Ovary (tissue), 7 donors: ENCODE measurements at regions not wholly inside any gene's neighbourhood (a gene's known extent, or its start where the extent isn't known, plus 50 kb on each side); places are given as distances from the start of the nearest gene placed in this dataset.

Experiments
- DNase-seq, 5 donors: peaks; one replicate each; pipeline ENCODE4 v3.0.0-alpha.2; 2019 to 2020
- H3K27ac ChIP-seq, 2 donors: fragments of 200-600 bp; one replicate each; pipeline versions ENCODE4 v1.5.1 to v1.8.0; 2019 to 2022
- H3K27me3 ChIP-seq: fragments of 200-600 bp; one replicate; pipeline ENCODE4 v1.8.0; 2022
- H3K36me3 ChIP-seq: fragments of 200-600 bp; sonication (generic); one replicate; pipeline ENCODE4 v1.5.1; 2019
- H3K4me1 ChIP-seq: one replicate; pipeline ENCODE4 v1.8.1; 2013; ENCODE audit warnings: mild to moderate bottlenecking, moderate library complexity; ENCODE audit not compliant: insufficient read depth
- H3K4me3 ChIP-seq: fragments of 200-600 bp; sonication (generic); one replicate; pipeline ENCODE4 v1.5.1; 2017
- H3K9me3 ChIP-seq, 2 donors: fragments of 200-600 bp in 1 of 2; sonication (generic) in 1 of 2; one replicate each; pipeline versions ENCODE4 v1.5.1 to v1.8.1; 2013 to 2019; ENCODE audit warnings: mild to moderate bottlenecking in 1 of 2, moderate library complexity in 1 of 2
- EP300 ChIP-seq: sonication (generic); formaldehyde crosslinking; IDR thresholded peaks from one replicate; pipeline ENCODE4 v1.6.1; 2017; ENCODE audit warnings: antibody characterized with exemption
- POLR2A ChIP-seq: fragments of 450-650 bp; IDR thresholded peaks from one replicate; pipeline ENCODE4 v1.6.1; 2017; ENCODE audit warnings: antibody characterized with exemption, mild to moderate bottlenecking, moderate library complexity
- WGBS, 3 donors: extraction: QIAGEN DNeasy Blood & Tissue Kit in 1 of 3; methylation state at CpG; one replicate each; pipeline versions ENCODE4 v1.1.5 to v1.1.7; 2013 to 2017; 5-methylcytosine and 5-hydroxymethylcytosine counted together
- intact Hi-C, 4 donors: fragments of 100-400 bp; cut with DNase I; formaldehyde crosslinking; loops; one replicate each; pipeline versions ENCODE4 v1.11.0 to v1.15.1; 2022 to 2023
- TF ChIP-seq, protein P1 (sequence below), 3 donors: fragments of 450-650 bp in 2 of 3; fragments of 200-600 bp in 1 of 3; IDR thresholded peaks; one replicate each; pipeline versions ENCODE4 v1.5.1 to v1.8.0; 2016 to 2022; ENCODE audit warnings: antibody characterized with exemption in 3 of 3, mild to moderate bottlenecking in 1 of 3
- donor health status: DM: no; HTN: no; CAD: no; lungs with moderate emphysema.
- donor health status: DM: no; HTN: no; CAD: no.
- donor health status: Bipolar disorder and iron deficiency.
- donor health status: DM: no; HTN: no; CAD: no.
- donor health status: DM: yes; HTN: yes; CAD: no.

- no peaks in the 10 kb centered on the region for H3K27me3 ChIP-seq
- intact Hi-C loops, result no loop called here
- H3K36me3 ChIP-seq, result no peaks in the 10 kb centered on the region
- H3K4me3 ChIP-seq, result no peak overlapping the region
- H3K4me1 ChIP-seq, result no peaks in the 10 kb centered on the region
- no peaks in the 10 kb centered on the region for H3K9me3 ChIP-seq
- 68 to 93% (median 91%) methylated on average over 2 of the region's 2 CpGs for WGBS, 3 donors
- TF ChIP-seq POLR2A, result no peak
- TF ChIP-seq EP300, result no peak
- TF ChIP-seq, protein P1, sequence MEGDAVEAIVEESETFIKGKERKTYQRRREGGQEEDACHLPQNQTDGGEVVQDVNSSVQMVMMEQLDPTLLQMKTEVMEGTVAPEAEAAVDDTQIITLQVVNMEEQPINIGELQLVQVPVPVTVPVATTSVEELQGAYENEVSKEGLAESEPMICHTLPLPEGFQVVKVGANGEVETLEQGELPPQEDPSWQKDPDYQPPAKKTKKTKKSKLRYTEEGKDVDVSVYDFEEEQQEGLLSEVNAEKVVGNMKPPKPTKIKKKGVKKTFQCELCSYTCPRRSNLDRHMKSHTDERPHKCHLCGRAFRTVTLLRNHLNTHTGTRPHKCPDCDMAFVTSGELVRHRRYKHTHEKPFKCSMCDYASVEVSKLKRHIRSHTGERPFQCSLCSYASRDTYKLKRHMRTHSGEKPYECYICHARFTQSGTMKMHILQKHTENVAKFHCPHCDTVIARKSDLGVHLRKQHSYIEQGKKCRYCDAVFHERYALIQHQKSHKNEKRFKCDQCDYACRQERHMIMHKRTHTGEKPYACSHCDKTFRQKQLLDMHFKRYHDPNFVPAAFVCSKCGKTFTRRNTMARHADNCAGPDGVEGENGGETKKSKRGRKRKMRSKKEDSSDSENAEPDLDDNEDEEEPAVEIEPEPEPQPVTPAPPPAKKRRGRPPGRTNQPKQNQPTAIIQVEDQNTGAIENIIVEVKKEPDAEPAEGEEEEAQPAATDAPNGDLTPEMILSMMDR (IDR thresholded peaks at IDR 0.05), result no peak
- H3K27ac ChIP-seq, result no peak overlapping the region
- no peak for DNase-seq
Measured at GRCh38 chr17:45662432-45662831, 121.7 kb upstream of the CRHR1 start.

- Histone ChIP-seq H3K4me1 (no peaks in the 10 kb centered on the region), H3K27ac (no peak overlapping the region), H3K36me3 (no peaks in the 10 kb centered on the region), H3K4me3 (no peak overlapping the region), H3K9me3 (no peaks in the 10 kb centered on the region), H3K27me3 (no peaks in the 10 kb centered on the region)
- DNase-seq, result no peak
- 43 to 62% (median 60%) methylated on average over 1 of the region's 1 CpG for WGBS, 3 donors
- TF ChIP-seq POLR2A (no peak), EP300 (no peak)
- TF ChIP-seq, protein P1 (IDR thresholded peaks at IDR 0.05), result no peak
- intact Hi-C loops, result no loop called here
Measured at GRCh38 chr17:45663772-45664171, 120.3 kb upstream of the CRHR1 start.

DNA sequence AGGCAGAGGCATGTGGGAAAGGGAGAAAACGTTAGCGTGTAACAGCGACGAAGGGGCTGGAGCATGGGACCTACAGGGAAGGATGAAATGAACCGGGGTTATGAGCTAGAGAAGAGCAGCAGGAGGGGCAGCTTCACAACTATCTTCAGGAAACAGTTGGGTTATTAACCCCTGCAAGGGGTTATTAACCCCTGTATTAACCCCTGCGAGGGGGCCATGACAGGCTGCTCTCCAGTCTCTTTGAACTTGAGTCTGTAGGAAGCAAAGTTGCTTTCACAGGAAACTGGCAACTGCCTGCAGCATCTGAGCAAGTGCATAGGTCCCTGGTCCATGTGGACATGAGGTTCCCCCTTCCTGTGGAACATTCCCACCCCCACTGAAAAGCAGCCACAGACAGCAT lies 119.2 kb upstream of the CRHR1 start:
- no peaks in the 10 kb centered on the region for H3K27me3 ChIP-seq
- no peaks in the 10 kb centered on the region for H3K9me3 ChIP-seq
- no peak for DNase-seq
- intact Hi-C loops, result no loop called here
- TF ChIP-seq, protein P1 (IDR thresholded peaks at IDR 0.05), result no peak
- TF ChIP-seq POLR2A (no peak), EP300 (no peak)
- no peaks in the 10 kb centered on the region for H3K36me3 ChIP-seq
- H3K27ac ChIP-seq, result no peak overlapping the region
- 27 to 34% (median 31%) methylated on average over 6 of the region's 6 CpGs for WGBS, 3 donors
- H3K4me1 ChIP-seq, result no peaks in the 10 kb centered on the region
- no peak overlapping the region for H3K4me3 ChIP-seq

- intact Hi-C loops, result no loop called here
- 66 to 78% (median 71%) methylated on average over 3 of the region's 3 CpGs for WGBS, 3 donors
- TF ChIP-seq, protein P1 (IDR thresholded peaks at IDR 0.05), result no peak
- no peak for TF ChIP-seq POLR2A
- TF ChIP-seq EP300, result no peak
- H3K9me3 ChIP-seq, result no peaks in the 10 kb centered on the region
- H3K27ac ChIP-seq, result no peak overlapping the region
- no peaks in the 10 kb centered on the region for H3K36me3 ChIP-seq
- no peak overlapping the region for H3K4me3 ChIP-seq
- no peaks in the 10 kb centered on the region for H3K27me3 ChIP-seq
- H3K4me1 ChIP-seq, result no peaks in the 10 kb centered on the region
- DNase-seq, result no peak
Measured at GRCh38 chr17:45666046-45666600, 118.0 kb upstream of the CRHR1 start.

DNA sequence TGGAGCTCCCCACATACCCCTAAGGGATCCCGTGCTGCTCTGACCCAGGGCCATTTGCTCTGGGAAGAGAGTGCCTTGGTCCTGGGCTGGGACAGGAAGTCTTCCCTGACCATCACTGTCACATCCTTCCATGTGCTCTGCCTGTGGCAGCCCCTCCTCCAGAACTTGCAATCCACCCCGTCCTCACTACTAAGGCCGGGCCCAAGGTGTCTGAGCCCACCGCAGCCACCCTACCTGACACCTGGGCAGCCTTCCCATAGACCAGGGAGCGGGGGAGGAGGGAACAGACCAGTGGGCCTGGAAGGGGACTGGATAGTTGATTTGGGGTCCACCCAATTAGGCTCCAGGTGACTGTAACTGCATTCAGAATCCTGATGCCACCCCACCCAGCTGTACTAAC lies 117.5 kb upstream of the CRHR1 start:
- Histone ChIP-seq H3K4me1 (no peaks in the 10 kb centered on the region), H3K4me3 (no peak overlapping the region), H3K27me3 (no peaks in the 10 kb centered on the region), H3K36me3 (no peaks in the 10 kb centered on the region), H3K9me3 (no peaks in the 10 kb centered on the region), H3K27ac (no peak overlapping the region)
- 58 to 68% (median 67%) methylated on average over 5 of the region's 5 CpGs for WGBS, 3 donors
- TF ChIP-seq EP300, result no peak
- no peak for TF ChIP-seq POLR2A
- TF ChIP-seq, protein P1 (IDR thresholded peaks at IDR 0.05), result no peak
- intact Hi-C loops, result no loop called here
- no peak for DNase-seq
